ENCODE measurements at regions not wholly inside any gene's neighbourhood (a gene's known extent, or its start where the extent isn't known, plus 50 kb on each side); places are given as distances from the start of the nearest gene placed in this dataset.

- TF ChIP-seq CTCF (IDR thresholded peaks at IDR 0.05; ENCODE audit: insufficient read depth, low read length, poor library complexity, severe bottlenecking), result no peak
- TF ChIP-seq EZH2phosphoT487 (conservative IDR thresholded peaks at IDR 0.05; ENCODE audit: low read length), result no peak
Observed at GRCh38 chr12:91467686-91468085, 285.1 kb upstream of the DCN start.

Data from SU-DHL-6 (cell line).